ENCODE measurements at regions not wholly inside any gene's neighbourhood (a gene's known extent, or its start where the extent isn't known, plus 50 kb on each side); places are given as distances from the start of the nearest gene placed in this dataset.

DNA sequence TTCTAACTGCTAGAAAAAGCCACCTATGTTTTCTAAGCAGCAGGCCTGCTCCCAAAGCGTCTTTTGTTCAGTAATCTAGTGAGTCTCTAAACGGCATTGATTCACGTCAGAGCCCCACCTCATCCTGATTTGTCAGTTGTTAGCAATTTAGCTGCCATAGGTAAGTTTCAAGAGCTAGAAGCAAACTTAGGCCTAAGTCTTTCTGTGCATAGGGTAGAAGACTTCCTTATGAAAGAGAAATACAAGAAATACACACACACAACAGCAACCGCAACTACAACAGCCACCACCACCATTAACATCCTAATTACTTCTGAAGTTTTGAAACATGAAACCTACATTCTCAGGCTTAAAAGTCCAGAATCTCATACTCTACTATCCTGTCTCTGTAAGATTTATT lies 531.1 kb upstream of the SPANXN1 start:
- no peak for DNase-seq (ENCODE audit: insufficient read length, low spot score, missing footprints)
- no peaks in the 10 kb centered on the region for H3K36me3 ChIP-seq (ENCODE audit: insufficient read depth, low read length)
- H3K27ac ChIP-seq (ENCODE audit: low read depth, low read length): no peak overlapping the region
- TF ChIP-seq, protein P1, sequence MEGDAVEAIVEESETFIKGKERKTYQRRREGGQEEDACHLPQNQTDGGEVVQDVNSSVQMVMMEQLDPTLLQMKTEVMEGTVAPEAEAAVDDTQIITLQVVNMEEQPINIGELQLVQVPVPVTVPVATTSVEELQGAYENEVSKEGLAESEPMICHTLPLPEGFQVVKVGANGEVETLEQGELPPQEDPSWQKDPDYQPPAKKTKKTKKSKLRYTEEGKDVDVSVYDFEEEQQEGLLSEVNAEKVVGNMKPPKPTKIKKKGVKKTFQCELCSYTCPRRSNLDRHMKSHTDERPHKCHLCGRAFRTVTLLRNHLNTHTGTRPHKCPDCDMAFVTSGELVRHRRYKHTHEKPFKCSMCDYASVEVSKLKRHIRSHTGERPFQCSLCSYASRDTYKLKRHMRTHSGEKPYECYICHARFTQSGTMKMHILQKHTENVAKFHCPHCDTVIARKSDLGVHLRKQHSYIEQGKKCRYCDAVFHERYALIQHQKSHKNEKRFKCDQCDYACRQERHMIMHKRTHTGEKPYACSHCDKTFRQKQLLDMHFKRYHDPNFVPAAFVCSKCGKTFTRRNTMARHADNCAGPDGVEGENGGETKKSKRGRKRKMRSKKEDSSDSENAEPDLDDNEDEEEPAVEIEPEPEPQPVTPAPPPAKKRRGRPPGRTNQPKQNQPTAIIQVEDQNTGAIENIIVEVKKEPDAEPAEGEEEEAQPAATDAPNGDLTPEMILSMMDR (IDR thresholded peaks at IDR 0.05; ENCODE audit: extremely low read depth, low read depth, low read length): no peak
- H2AFZ ChIP-seq (ENCODE audit: low read length): no peak overlapping the region
- H3K4me3 ChIP-seq (ENCODE audit: insufficient read depth, low read length): no peak overlapping the region
- no peaks in the 10 kb centered on the region for H4K20me1 ChIP-seq (ENCODE audit: insufficient read depth, low read length)
- no peaks in the 10 kb centered on the region for H3K9me3 ChIP-seq (ENCODE audit: low read depth, low read length)
- no peaks in the 10 kb centered on the region for H3K4me1 ChIP-seq (ENCODE audit: insufficient read depth, low read length)
- H3K27me3 ChIP-seq (ENCODE audit: insufficient read depth, low read length): no peaks in the 10 kb centered on the region
- H3K79me2 ChIP-seq (ENCODE audit: insufficient read depth, low read length): no peaks in the 10 kb centered on the region
- H3K4me2 ChIP-seq (ENCODE audit: insufficient read depth, low read length): no peak overlapping the region

DNA sequence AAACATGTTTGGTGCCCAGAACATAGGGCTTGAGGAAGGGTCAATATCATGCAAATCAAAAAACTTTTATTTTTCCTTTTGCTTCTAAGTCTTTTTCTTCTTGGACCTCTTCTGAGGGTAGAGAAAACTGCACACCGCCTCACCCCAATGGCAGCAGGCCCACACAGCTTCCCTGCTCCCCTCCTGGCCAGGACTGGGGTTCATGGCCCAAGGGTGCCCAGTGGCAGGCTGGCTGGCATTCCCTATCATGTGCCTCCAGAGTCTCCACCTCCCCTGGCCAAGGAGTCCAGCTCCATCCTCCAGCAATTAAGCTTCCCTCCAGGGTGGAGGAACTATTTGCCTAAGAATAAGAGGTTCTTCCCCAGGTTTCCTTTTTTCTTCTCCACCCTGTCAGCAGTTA lies 529.6 kb upstream of the SPANXN1 start:
- Histone ChIP-seq H3K4me3 (ENCODE audit: insufficient read depth, low read length) (no peak overlapping the region), H2AFZ (ENCODE audit: low read length) (no peak overlapping the region), H3K79me2 (ENCODE audit: insufficient read depth, low read length) (no peaks in the 10 kb centered on the region), H3K36me3 (ENCODE audit: insufficient read depth, low read length) (no peaks in the 10 kb centered on the region), H3K9me3 (ENCODE audit: low read depth, low read length) (no peaks in the 10 kb centered on the region), H3K27ac (ENCODE audit: low read depth, low read length) (no peak overlapping the region), H3K4me2 (ENCODE audit: insufficient read depth, low read length) (no peak overlapping the region), H3K4me1 (ENCODE audit: insufficient read depth, low read length) (no peaks in the 10 kb centered on the region), H3K27me3 (ENCODE audit: insufficient read depth, low read length) (no peaks in the 10 kb centered on the region), H4K20me1 (ENCODE audit: insufficient read depth, low read length) (no peaks in the 10 kb centered on the region)
- TF ChIP-seq, protein P1 (IDR thresholded peaks at IDR 0.05; ENCODE audit: extremely low read depth, low read depth, low read length): no peak
- no peak for DNase-seq (ENCODE audit: insufficient read length, low spot score, missing footprints)

DNA sequence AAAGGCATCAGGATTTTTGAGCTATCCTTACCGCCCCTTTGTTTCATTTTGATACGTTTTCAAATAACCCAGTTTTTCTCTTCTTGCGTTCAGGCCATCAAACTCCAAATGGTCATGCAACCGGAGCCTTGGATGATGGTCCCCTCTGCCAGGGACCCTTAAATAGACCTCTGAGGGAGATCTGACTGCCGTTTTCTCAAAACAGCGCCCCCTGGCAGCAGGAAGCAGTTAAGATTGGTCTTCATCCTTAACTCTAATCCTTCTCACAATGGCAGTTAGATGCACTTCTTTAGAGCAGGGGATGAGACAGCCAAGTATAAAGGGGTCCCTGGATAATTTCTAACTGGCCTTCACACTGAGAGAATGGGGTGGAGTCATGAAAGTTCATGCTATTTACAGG lies 525.0 kb upstream of the SPANXN1 start:
- Histone ChIP-seq H4K20me1 (ENCODE audit: insufficient read depth, low read length) (no peaks in the 10 kb centered on the region), H3K27me3 (ENCODE audit: insufficient read depth, low read length) (no peaks in the 10 kb centered on the region), H2AFZ (ENCODE audit: low read length) (no peak overlapping the region), H3K4me2 (ENCODE audit: insufficient read depth, low read length) (no peak overlapping the region), H3K4me1 (ENCODE audit: insufficient read depth, low read length) (no peaks in the 10 kb centered on the region), H3K79me2 (ENCODE audit: insufficient read depth, low read length) (no peaks in the 10 kb centered on the region), H3K36me3 (ENCODE audit: insufficient read depth, low read length) (no peaks in the 10 kb centered on the region), H3K4me3 (ENCODE audit: insufficient read depth, low read length) (no peak overlapping the region), H3K9me3 (ENCODE audit: low read depth, low read length) (peaks cover 2% of the 10 kb centered on the region), H3K27ac (ENCODE audit: low read depth, low read length) (no peak overlapping the region)
- DNase-seq (ENCODE audit: insufficient read length, low spot score, missing footprints): no peak
- TF ChIP-seq, protein P1 (IDR thresholded peaks at IDR 0.05; ENCODE audit: extremely low read depth, low read depth, low read length): no peak

DNA sequence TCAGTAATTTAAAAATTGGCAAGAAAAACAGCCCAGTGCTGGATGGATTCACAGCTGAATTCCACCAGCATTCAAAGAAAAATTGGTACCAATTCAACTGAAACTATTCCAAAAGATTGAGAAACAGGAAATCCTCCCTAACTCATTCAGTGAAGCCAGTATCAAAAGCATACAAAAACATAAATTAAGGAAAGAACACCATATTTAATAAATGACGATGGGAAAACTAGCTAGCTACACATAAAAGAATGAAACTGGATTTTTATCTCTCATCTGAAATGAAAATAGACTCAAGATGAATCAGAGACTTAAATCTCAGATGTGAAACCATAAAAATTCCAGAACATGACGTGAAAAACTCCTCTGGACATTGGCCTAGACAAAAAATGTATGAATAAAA lies 516.8 kb upstream of the SPANXN1 start:
- TF ChIP-seq, protein P1 (IDR thresholded peaks at IDR 0.05; ENCODE audit: extremely low read depth, low read depth, low read length): no peak
- no peak for DNase-seq (ENCODE audit: insufficient read length, low spot score, missing footprints)
- Histone ChIP-seq H4K20me1 (ENCODE audit: insufficient read depth, low read length) (no peaks in the 10 kb centered on the region), H3K36me3 (ENCODE audit: insufficient read depth, low read length) (no peaks in the 10 kb centered on the region), H2AFZ (ENCODE audit: low read length) (no peak overlapping the region), H3K27ac (ENCODE audit: low read depth, low read length) (no peak overlapping the region), H3K4me3 (ENCODE audit: insufficient read depth, low read length) (no peak overlapping the region), H3K79me2 (ENCODE audit: insufficient read depth, low read length) (no peaks in the 10 kb centered on the region), H3K27me3 (ENCODE audit: insufficient read depth, low read length) (no peaks in the 10 kb centered on the region), H3K9me3 (ENCODE audit: low read depth, low read length) (peaks cover 2% of the 10 kb centered on the region), H3K4me1 (ENCODE audit: insufficient read depth, low read length) (no peaks in the 10 kb centered on the region), H3K4me2 (ENCODE audit: insufficient read depth, low read length) (no peak overlapping the region)
